Eye (tissue), 1 donor: ENCODE measurements at regions not wholly inside any gene's neighbourhood (a gene's known extent, or its start where the extent isn't known, plus 50 kb on each side); places are given as distances from the start of the nearest gene placed in this dataset.
A peak's percentile ranks its signal among the peaks of the same experiment; 100 is the strongest.

ENCODE experiments used
- DNase-seq: peaks from one replicate; pipeline ENCODE4 v3.0.0-alpha.2; 2015

DNA sequence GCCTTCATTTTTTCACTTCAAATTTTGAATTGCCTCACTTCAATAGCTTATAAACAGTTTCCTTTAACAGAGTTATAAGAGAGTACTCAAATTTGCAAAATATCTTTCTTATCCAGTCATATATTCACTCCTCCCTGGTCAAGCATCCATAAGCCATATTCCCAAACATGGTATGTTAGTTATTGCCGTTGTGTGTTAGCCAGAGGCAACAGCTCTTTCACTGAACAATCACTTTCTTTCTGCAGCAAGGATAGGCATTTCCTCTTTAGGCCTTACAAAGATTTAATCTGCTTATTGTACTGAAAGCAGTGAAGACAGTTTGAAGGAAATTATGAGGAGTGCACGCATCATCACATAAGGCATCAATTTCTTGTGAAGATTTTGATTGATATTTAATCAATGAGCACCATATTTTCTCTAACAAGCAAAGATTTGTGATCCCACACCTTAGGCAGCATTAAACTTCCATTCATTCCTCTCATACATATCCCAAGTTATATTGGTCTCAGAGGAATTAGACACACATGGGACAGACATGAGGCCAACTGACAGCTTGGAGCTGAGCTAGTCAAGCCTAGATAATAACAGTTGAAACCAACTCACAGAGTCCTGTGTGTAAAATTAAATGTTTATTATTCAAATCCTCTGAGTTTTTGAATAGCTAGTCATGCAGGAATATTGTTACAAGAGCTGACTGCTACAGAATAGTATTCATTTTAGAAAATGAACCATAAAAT is 80.0 kb upstream of the EPHA6 start:
- DNase-seq, result peak; percentile 9

DNA sequence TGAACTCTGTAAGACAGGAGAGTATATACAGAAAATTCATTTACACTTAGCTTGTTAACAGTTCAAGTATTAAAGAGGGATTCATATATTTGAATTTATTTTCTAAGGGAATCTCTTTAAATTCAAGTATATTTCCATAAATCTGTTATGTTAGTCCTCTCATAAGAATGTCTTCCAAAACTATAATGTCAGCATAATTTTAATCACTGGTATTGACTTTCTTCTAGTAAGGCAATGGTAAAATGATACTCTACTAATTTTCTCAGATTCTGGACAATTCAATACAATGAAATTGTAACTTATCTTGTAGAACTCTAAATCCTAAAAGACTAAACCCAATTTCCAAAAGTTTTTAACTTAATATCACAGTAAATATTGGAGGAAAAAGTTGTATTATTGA is 66.3 kb upstream of the EPHA6 start:
- no peak for DNase-seq

DNA sequence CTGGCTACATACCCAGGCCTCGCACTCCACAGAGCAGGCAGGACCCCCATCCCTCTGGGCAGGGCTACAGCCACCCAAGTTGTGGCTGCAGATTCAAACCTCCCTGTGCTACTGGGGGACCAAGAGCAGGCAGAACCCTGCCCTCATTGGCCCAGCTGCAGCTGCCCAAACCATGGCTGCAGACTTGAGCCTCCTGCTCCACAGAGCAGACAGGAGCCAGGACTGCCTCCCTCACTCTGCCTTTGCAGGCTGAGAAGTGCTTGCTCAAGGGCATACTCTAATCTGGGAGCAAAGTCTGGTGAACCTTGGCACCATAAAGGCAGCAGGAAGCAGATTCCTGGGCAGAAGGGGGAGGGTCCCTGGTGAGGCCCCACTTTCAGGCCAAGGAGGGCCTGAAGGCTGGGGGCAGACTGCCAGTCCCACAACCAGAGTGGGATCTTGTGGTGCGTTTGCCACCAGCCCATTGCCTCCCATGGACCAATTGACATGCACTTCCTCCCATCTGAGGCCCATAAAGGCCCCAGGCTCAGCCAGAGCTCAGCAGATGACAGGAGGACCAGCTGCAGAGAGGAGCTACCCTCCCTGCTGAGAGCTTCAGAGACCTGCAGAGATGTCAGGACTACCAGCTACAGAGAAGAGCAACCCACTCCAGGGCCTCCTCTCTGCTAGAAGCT is 64.2 kb upstream of the EPHA6 start:
- no peak for DNase-seq

DNA sequence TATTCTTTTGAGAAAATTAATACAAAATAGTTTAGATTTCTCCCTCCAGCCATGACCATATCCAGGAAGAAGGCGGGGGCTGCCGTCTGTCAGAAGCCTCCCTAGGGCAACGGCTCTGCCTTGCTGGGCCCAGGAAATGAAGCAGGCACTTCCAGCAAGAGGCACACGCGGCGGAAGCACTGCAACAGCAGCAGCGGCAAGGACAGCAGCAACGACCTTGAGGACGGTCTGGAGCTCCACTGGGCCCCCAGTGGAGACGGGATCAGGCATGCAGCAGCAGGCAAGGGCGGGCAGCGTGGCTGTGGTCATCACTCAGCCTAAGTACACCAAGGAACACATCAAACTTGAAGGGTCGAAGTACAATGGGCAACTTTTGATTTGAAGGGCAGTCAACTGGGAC is 61.3 kb upstream of the EPHA6 start:
- DNase-seq, result no peak

DNA sequence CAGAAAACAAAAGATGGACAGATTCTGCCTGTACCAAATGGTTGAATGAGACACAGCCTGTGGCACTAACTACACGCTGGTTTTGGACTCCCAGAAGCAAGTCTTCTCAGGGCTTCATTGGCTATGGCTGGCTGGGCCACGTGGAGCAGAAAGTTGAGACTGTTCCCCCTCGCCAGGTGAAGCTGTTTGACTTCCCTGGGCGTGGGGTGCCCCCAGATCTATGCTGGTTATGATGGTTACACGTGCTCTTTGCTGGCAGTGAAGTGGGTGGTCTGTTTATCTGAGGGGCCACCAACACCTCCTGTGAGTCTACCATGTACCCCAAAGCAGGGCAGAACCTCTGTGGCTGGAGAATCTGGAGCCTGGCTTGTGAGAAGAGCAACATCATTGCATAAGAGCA is 60.3 kb upstream of the EPHA6 start:
- no peak for DNase-seq

DNA sequence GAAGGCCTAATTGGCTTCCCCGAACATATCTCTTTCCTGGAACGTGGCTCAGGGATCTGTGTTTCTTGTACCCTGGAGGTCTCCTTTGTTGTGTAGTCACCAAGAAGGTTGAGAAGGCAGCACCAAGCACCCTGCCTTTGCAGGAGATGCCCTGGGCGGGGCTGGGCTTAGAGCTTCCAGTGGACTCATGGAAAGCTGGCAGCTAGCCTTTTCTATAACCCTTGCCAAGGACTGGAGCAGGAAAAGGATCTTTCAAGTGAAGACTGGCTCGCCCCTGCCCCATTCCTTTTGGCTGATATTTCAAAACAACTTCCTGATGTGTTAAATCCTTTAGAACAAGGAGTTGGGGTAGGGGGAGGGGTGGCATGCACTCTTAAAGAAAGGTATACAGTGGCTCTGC is 58.9 kb upstream of the EPHA6 start:
- DNase-seq, result no peak

DNA sequence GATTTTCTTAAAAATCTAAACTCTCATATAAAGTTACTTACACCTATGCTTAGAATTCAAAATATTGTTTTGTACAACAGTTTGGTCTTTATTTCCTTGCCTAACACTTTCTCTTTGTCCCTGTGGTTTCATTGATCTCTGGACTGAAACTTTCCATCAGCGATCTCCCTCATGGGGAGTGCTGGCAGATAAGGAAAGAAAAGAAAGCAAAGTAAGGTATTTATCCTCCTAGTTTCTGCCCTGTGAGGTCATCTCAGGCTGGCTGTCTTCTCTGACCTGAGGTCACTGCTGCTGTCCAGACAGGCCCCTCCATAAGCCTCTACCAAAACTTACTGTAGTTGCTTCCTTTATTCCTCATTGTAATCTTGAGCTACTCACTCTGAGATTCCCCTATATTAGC is 57.9 kb upstream of the EPHA6 start:
- no peak for DNase-seq

DNA sequence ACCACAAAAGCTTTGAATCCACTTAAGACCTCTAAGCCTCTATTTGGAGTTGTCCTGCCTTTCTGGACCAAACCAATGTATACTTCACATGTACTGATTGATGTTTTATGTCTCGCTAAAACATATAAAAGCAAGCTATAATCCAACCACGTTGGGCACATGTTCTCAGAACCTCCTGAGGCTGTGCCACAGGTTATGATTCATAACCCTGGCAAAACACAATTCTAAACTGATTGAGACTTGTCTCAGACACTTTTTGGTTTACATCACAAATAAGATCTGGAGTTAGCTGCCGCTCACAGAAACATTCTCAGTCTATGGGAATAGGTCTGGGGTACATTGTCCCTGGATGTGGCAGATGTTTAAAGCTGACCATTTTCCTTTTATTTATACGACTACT is 53.4 kb upstream of the EPHA6 start:
- no peak for DNase-seq
